ENCODE measurements at regions not wholly inside any gene's neighbourhood (a gene's known extent, or its start where the extent isn't known, plus 50 kb on each side); places are given as distances from the start of the nearest gene placed in this dataset.

- TF ChIP-seq CTCF (conservative IDR thresholded peaks at IDR 0.05; ENCODE audit: low read depth, low read length): no peak
- no peak for TF ChIP-seq POLR2A (IDR thresholded peaks at IDR 0.05; ENCODE audit: low read depth, low read length)
- TF ChIP-seq MAFK (IDR thresholded peaks at IDR 0.05; ENCODE audit: low read depth, low read length): no peak
- TF ChIP-seq CHD1 (IDR thresholded peaks at IDR 0.05; ENCODE audit: low read depth, low read length): no peak
- no peak for TF ChIP-seq RAD21 (IDR thresholded peaks at IDR 0.05; ENCODE audit: low read length)
- TF ChIP-seq USF2 (IDR thresholded peaks at IDR 0.05; ENCODE audit: low read depth, low read length): no peak
- TF ChIP-seq SMC3 (IDR thresholded peaks at IDR 0.05; ENCODE audit: low read depth, low read length): no peak
- TF ChIP-seq MAZ (IDR thresholded peaks at IDR 0.05; ENCODE audit: borderline replicate concordance, low read depth, low read length): no peak
- TF ChIP-seq MXI1 (IDR thresholded peaks at IDR 0.05; ENCODE audit: borderline replicate concordance, low read depth, low read length): no peak
- no peak for TF ChIP-seq RCOR1 (IDR thresholded peaks at IDR 0.05; ENCODE audit: insufficient replicate concordance, low read length)
- TF ChIP-seq RFX5 (IDR thresholded peaks at IDR 0.05; ENCODE audit: low read depth, low read length): no peak
- no peak for TF ChIP-seq BHLHE40 (IDR thresholded peaks at IDR 0.05; ENCODE audit: low read depth, low read length)
- no peak for TF ChIP-seq ELK1 (IDR thresholded peaks at IDR 0.05; ENCODE audit: borderline replicate concordance, low read depth, low read length)
Measured at GRCh38 chr2:65486282-65486681, 53.9 kb upstream of the SPRED2 start.

Measured in IMR-90 (cell line).